Endothelial cell of umbilical vein (primary cell): ENCODE measurements at regions not wholly inside any gene's neighbourhood (a gene's known extent, or its start where the extent isn't known, plus 50 kb on each side); places are given as distances from the start of the nearest gene placed in this dataset.

Experiments
- BruUV-seq: library from RNA; stranded (reverse); fragments of 400-500 nt; replicated peaks from 2 replicates; lab custom pipeline; 2021; lab: Mats Ljungman, UMichigan
- CTCF ChIA-PET: fragments of 300-600, 350-600 bp; sonication (Branson Sonifier 250); formaldehyde crosslinking; loops from one replicate; lab custom pipeline; 2021; ENCODE audit warnings: antibody characterized with exemption, inconsistent platforms; lab: Charles Lee
- POLR2A ChIA-PET: fragments of 300-600, 350-600 bp; sonication (Branson Sonifier 250); formaldehyde crosslinking; loops from one replicate; lab custom pipeline; 2021; ENCODE audit warnings: antibody characterized with exemption, inconsistent platforms; lab: Charles Lee
- DNase-seq: peaks from one replicate; pipeline ENCODE4 v3.0.0-alpha.2; 2011; ENCODE audit warnings: low read depth, low spot score
- FAIRE-seq: peaks from 2 replicates; lab custom pipeline; 2011; peaks lifted over from hg19 to GRCh38; lab: Jason Lieb, UNC
- H2AFZ ChIP-seq: 2 replicates; pipeline ENCODE4 v1.6.0; 2012; ENCODE audit warnings: low read depth, low read length, control low read depth, inconsistent platforms
- H3K27ac ChIP-seq: 2 replicates; pipeline ENCODE4 v1.5.1; 2011; ENCODE audit warnings: low read depth, mild to moderate bottlenecking, control low read depth, low read length, moderate library complexity; ENCODE audit not compliant: insufficient read depth
- H3K27me3 ChIP-seq, 2 experiments: 2 replicates each; pipeline versions ENCODE4 v1.6.0 to v1.6.1; 2011; ENCODE audit warnings: low read length in 2 of 2, mixed read lengths in 1 of 2; ENCODE audit not compliant: control insufficient read depth in 2 of 2, insufficient read depth in 2 of 2
- H3K36me3 ChIP-seq, 2 experiments: 2 replicates in 1 of 2; 3 replicates in 1 of 2; pipeline ENCODE4 v1.5.1; 2011; ENCODE audit warnings: low read length in 2 of 2, mild to moderate bottlenecking in 1 of 2, moderate library complexity in 1 of 2; ENCODE audit not compliant: control insufficient read depth in 2 of 2, insufficient read depth in 2 of 2; ENCODE audit errors: extremely low read depth in 1 of 2
- H3K4me1 ChIP-seq: 3 replicates; pipeline ENCODE4 v1.5.1; 2011; ENCODE audit warnings: mild to moderate bottlenecking, low read length; ENCODE audit not compliant: control insufficient read depth, insufficient read depth; ENCODE audit errors: extremely low read depth
- H3K4me2 ChIP-seq: 2 replicates; pipeline ENCODE4 v1.6.1; 2011; ENCODE audit warnings: low read length, control low read depth, mixed read lengths; ENCODE audit not compliant: insufficient read depth
- H3K4me3 ChIP-seq, 3 experiments: fragments of 200-600 bp in 1 of 3; sonication (generic), shearing (Covaris generic) in 1 of 3; replicated peaks in 1 of 3; 2 replicates each; pipeline ENCODE4 v1.5.1; 2011 to 2016; ENCODE audit warnings: control low read depth in 3 of 3, low read length in 3 of 3, mild to moderate bottlenecking in 2 of 3, inconsistent platforms in 1 of 3, low read depth in 1 of 3, moderate library complexity in 1 of 3; ENCODE audit not compliant: insufficient read depth in 1 of 3
- H3K79me2 ChIP-seq: 2 replicates; pipeline ENCODE4 v1.6.0; 2012; ENCODE audit warnings: low read length, inconsistent platforms; ENCODE audit not compliant: control insufficient read depth, insufficient read depth
- H3K9ac ChIP-seq: replicated peaks from 2 replicates; pipeline ENCODE3; 2011; ENCODE audit warnings: low read length, control low read depth; ENCODE audit not compliant: insufficient read depth; ENCODE audit errors: extremely low read depth
- H3K9me1 ChIP-seq: replicated peaks from 3 replicates; pipeline ENCODE4 v1.6.0; 2011; ENCODE audit warnings: mild to moderate bottlenecking, low read length; ENCODE audit not compliant: control insufficient read depth, insufficient read depth; ENCODE audit errors: extremely low read depth
- H3K9me3 ChIP-seq: replicated peaks from 2 replicates; pipeline ENCODE4 v1.5.1; 2012; ENCODE audit warnings: low read length, inconsistent platforms; ENCODE audit not compliant: control insufficient read depth, insufficient read depth
- H4K20me1 ChIP-seq: replicated peaks from 2 replicates; pipeline ENCODE3; 2011; ENCODE audit warnings: mild to moderate bottlenecking, low read length; ENCODE audit not compliant: control insufficient read depth, insufficient read depth; ENCODE audit errors: extremely low read depth
- EZH2 ChIP-seq: IDR thresholded peaks from 2 replicates; pipeline ENCODE4 v1.6.1; 2012; ENCODE audit warnings: borderline replicate concordance, low read depth, mild to moderate bottlenecking, moderate library complexity, low read length, inconsistent platforms; ENCODE audit not compliant: severe bottlenecking
- FOS ChIP-seq: IDR thresholded peaks from 2 replicates; pipeline ENCODE4 v1.6.1; 2011; ENCODE audit warnings: mild to moderate bottlenecking, low read length, moderate library complexity, borderline replicate concordance; ENCODE audit not compliant: insufficient read depth
- GATA2 ChIP-seq: IDR thresholded peaks from 2 replicates; pipeline ENCODE4 v1.7.0; 2011; ENCODE audit warnings: low read depth, mild to moderate bottlenecking, moderate library complexity, mixed read lengths, low read length; ENCODE audit not compliant: insufficient read length, insufficient read depth
- JUN ChIP-seq: IDR thresholded peaks from 2 replicates; pipeline ENCODE4 v1.6.1; 2011; ENCODE audit warnings: borderline replicate concordance, low read depth; ENCODE audit not compliant: insufficient read length, insufficient read depth
- MYC ChIP-seq: IDR thresholded peaks from one replicate; pipeline ENCODE4 v1.6.1; 2011; ENCODE audit warnings: mild to moderate bottlenecking, low read depth, low read length
- POLR2A ChIP-seq: IDR thresholded peaks from 2 replicates; pipeline ENCODE4 v1.6.1; 2012; ENCODE audit warnings: low read depth, mild to moderate bottlenecking, control low read depth, low read length
- POLR2AphosphoS5 ChIP-seq: IDR thresholded peaks from 2 replicates; pipeline ENCODE4 v1.6.1; 2012; ENCODE audit warnings: low read depth, mild to moderate bottlenecking, control low read depth, low read length, moderate library complexity; ENCODE audit not compliant: insufficient read depth
- dilution Hi-C: fragments of 300-500 bp; cut with MboI; formaldehyde crosslinking; loops from one replicate; pipeline ENCODE4 v1.15.0; 2019; ENCODE audit warnings: low sequenced_read_pairs; ENCODE audit not compliant: extremely low pct_ligation_motif_present
- intact Hi-C: fragments of 100-400 bp; cut with micrococcal nuclease; formaldehyde crosslinking; loops from one replicate; pipeline ENCODE4 v1.10.0; 2022
- TF ChIP-seq, protein P1 (sequence below): IDR thresholded peaks from 2 replicates; pipeline ENCODE4 v1.6.1; 2011; ENCODE audit not compliant: insufficient read depth, insufficient read length
- TF ChIP-seq, protein P2 (sequence below), 2 donors: IDR thresholded peaks; 1 replicate in 1 of 2; 2 replicates in 1 of 2; pipeline ENCODE4 v1.5.1; 2011; ENCODE audit warnings: low read length in 2 of 2, mild to moderate bottlenecking in 2 of 2, moderate library complexity in 2 of 2, control low read depth in 1 of 2, inconsistent platforms in 1 of 2, low read depth in 1 of 2; ENCODE audit not compliant: insufficient read depth in 1 of 2; ENCODE audit errors: extremely low read depth in 1 of 2

DNA sequence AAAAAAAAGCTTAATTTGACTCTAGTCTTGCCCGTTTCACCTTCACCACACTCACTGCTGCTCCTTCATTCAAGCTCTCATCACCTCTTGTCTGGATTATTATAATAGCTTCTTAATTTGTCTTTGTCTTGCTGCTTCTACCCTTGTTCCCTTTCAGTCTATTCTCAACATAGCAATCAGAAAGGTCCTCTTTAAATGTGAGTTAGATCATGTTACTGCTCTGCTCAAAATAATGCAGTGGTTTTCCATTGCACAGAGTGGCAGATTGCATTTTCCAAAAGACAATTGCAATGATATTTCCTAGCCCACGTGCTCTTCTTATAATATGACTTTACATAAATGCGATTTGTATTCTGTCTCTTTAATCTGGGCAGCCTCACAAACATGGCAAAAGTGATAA is 174.6 kb downstream of the ALDH1A2 start:
- H3K9me3 ChIP-seq: no peaks in the 10 kb centered on the region
- no peaks in the 10 kb centered on the region for H4K20me1 ChIP-seq
- CTCF ChIA-PET: interaction anchor here (0.6 to 1.4 kb wide), 7 partner anchors 17 to 183 kb away, joined by 3 to 4 read pairs (median 3); no protein-coding TSS in a partner anchor
- no peak for TF ChIP-seq POLR2A
- no peak for TF ChIP-seq FOS
- TF ChIP-seq MYC: no peak
- H3K9me1 ChIP-seq: no peaks in the 10 kb centered on the region
- no peak overlapping the region for H3K9ac ChIP-seq
- FAIRE-seq (no peak), DNase-seq (no peak)
- POLR2A ChIA-PET: no interaction called here
- H3K27me3 ChIP-seq: no peaks in the 10 kb centered on the region
- dilution Hi-C loops (no loop called here), intact Hi-C loops (no loop called here)
- BruUV-seq: no TSS peak
- no peaks in the 10 kb centered on the region for H3K36me3 ChIP-seq
- no peaks in the 10 kb centered on the region for H3K79me2 ChIP-seq
- no peak overlapping the region for H3K4me2 ChIP-seq
- no peak overlapping the region for H3K4me3 ChIP-seq
- no peak overlapping the region for H3K27ac ChIP-seq
- H2AFZ ChIP-seq: no peak overlapping the region
- no peaks in the 10 kb centered on the region for H3K4me1 ChIP-seq

- Histone ChIP-seq H2AFZ (no peak overlapping the region), H3K4me1 (no peaks in the 10 kb centered on the region), H3K9me1 (no peaks in the 10 kb centered on the region), H4K20me1 (no peaks in the 10 kb centered on the region), H3K9ac (no peak overlapping the region), H3K36me3 (no peaks in the 10 kb centered on the region), H3K4me3 (no peak overlapping the region), H3K27ac (no peak overlapping the region), H3K4me2 (no peak overlapping the region), H3K9me3 (no peaks in the 10 kb centered on the region), H3K27me3 (no peaks in the 10 kb centered on the region), H3K79me2 (no peaks in the 10 kb centered on the region)
- DNase-seq (no peak), FAIRE-seq (no peak)
- no TSS peak for BruUV-seq
- ChIA-PET POLR2A (no interaction called here), CTCF (interaction anchor here (1.0 kb wide), 2 partner anchors 26 to 160 kb away, joined by 3 to 4 read pairs; no protein-coding TSS in a partner anchor)
- intact Hi-C loops (no loop called here), dilution Hi-C loops (no loop called here)
- TF ChIP-seq JUN (no peak), MYC (no peak), FOS (no peak), GATA2 (no peak), POLR2AphosphoS5 (no peak), POLR2A (no peak), EZH2 (no peak)
- TF ChIP-seq, protein P1, sequence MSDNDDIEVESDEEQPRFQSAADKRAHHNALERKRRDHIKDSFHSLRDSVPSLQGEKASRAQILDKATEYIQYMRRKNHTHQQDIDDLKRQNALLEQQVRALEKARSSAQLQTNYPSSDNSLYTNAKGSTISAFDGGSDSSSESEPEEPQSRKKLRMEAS: no peak
- TF ChIP-seq, protein P2, sequence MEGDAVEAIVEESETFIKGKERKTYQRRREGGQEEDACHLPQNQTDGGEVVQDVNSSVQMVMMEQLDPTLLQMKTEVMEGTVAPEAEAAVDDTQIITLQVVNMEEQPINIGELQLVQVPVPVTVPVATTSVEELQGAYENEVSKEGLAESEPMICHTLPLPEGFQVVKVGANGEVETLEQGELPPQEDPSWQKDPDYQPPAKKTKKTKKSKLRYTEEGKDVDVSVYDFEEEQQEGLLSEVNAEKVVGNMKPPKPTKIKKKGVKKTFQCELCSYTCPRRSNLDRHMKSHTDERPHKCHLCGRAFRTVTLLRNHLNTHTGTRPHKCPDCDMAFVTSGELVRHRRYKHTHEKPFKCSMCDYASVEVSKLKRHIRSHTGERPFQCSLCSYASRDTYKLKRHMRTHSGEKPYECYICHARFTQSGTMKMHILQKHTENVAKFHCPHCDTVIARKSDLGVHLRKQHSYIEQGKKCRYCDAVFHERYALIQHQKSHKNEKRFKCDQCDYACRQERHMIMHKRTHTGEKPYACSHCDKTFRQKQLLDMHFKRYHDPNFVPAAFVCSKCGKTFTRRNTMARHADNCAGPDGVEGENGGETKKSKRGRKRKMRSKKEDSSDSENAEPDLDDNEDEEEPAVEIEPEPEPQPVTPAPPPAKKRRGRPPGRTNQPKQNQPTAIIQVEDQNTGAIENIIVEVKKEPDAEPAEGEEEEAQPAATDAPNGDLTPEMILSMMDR (IDR thresholded peaks at IDR 0.05; ENCODE audit: extremely low read depth in 1 of 2, insufficient read depth in 1 of 2, low read depth in 1 of 2, low read length in 2 of 2): no peak
Observed at GRCh38 chr15:57892181-57892580, 173.3 kb downstream of the ALDH1A2 start.
